Gastrocnemius medialis (tissue), 4 donors: ENCODE measurements at regions not wholly inside any gene's neighbourhood (a gene's known extent, or its start where the extent isn't known, plus 50 kb on each side); places are given as distances from the start of the nearest gene placed in this dataset.

Experiments
- ATAC-seq, 2 donors: fragments of 150-250 bp; one replicate each; pipeline ENCODE4 v1.9.1; 2016
- DNase-seq, 2 donors: peaks; one replicate each; pipeline ENCODE4 v3.0.0-alpha.2; 2019
- H3K27ac ChIP-seq, 4 donors: fragments of 200-600 bp; sonication (generic); 1 replicate in 1 of 4; 2 replicates in 3 of 4; pipeline ENCODE4 v1.5.1; 2016 to 2018; ENCODE audit warnings: mild to moderate bottlenecking in 2 of 4, moderate library complexity in 1 of 4
- H3K27me3 ChIP-seq, 3 donors: fragments of 200-600 bp; sonication (generic) in 2 of 3; 1 replicate in 1 of 3; 2 replicates in 2 of 3; pipeline versions ENCODE4 v1.5.1 to v1.6.0; 2016 to 2019; ENCODE audit warnings: mild to moderate bottlenecking in 1 of 3, moderate library complexity in 1 of 3
- H3K36me3 ChIP-seq, 2 donors: fragments of 200-600 bp; sonication (generic) in 1 of 2; one replicate each; pipeline ENCODE4 v1.5.1; 2017 to 2018
- H3K4me1 ChIP-seq, 2 donors: fragments of 200-600 bp; sonication (generic) in 1 of 2; one replicate each; pipeline ENCODE4 v1.5.1; 2016 to 2017; ENCODE audit warnings: mild to moderate bottlenecking in 2 of 2
- H3K4me3 ChIP-seq, 4 donors: fragments of 200-600 bp; sonication (generic) in 3 of 4; 1 replicate in 1 of 4; 2 replicates in 3 of 4; pipeline ENCODE4 v1.5.1; 2016 to 2019; ENCODE audit warnings: mild to moderate bottlenecking in 2 of 4
- H3K9me3 ChIP-seq, 3 donors: fragments of 200-600 bp; sonication (generic) in 2 of 3; 1 replicate in 1 of 3; 2 replicates in 2 of 3; pipeline ENCODE4 v1.5.1; 2016 to 2019
- CTCF ChIP-seq, 5 experiments: fragments of 450-650 bp in 3 of 5; fragments of 200-600 bp in 2 of 5; sonication (generic) in 2 of 5; IDR thresholded peaks in 4 of 5; conservative IDR thresholded peaks in 1 of 5; 1 replicate in 4 of 5; 2 replicates in 1 of 5; pipeline ENCODE4 v1.5.1; 2016 to 2019; ENCODE audit warnings: antibody characterized with exemption in 5 of 5, mild to moderate bottlenecking in 3 of 5, moderate library complexity in 3 of 5
- POLR2A ChIP-seq, 2 donors: fragments of 450-650 bp; IDR thresholded peaks; one replicate each; pipeline ENCODE4 v1.6.1; 2017; ENCODE audit warnings: antibody characterized with exemption in 2 of 2, mild to moderate bottlenecking in 2 of 2, moderate library complexity in 2 of 2
- in situ Hi-C, 4 donors: fragments of 200-750 bp; cut with MboI; loops; one replicate each; pipeline versions ENCODE4 v1.15.0 to v1.8.0; 2017; ENCODE audit warnings: low sequenced_read_pairs in 4 of 4
- intact Hi-C: fragments of 100-400 bp; cut with DNase I; formaldehyde crosslinking; loops from one replicate; pipeline ENCODE4 v1.15.1; 2023; ENCODE audit warnings: low total_unique reads

- TF ChIP-seq POLR2A (IDR thresholded peaks at IDR 0.05): no peak
- no peak for TF ChIP-seq CTCF (IDR thresholded peaks at IDR 0.05 in 4 of 5, conservative IDR thresholded peaks at IDR 0.05 in 1 of 5)
- no peak overlapping the region for H3K27ac ChIP-seq
- in situ Hi-C loops (no loop called here), intact Hi-C loops (no loop called here)
- no peaks in the 10 kb centered on the region for H3K9me3 ChIP-seq
- ATAC-seq: no peak
- no peaks in the 10 kb centered on the region for H3K4me1 ChIP-seq
- H3K4me3 ChIP-seq: no peak overlapping the region
- peaks cover 0 to 10% (median 4%) of the 10 kb centered on the region in 3 donors for H3K27me3 ChIP-seq
- no peaks in the 10 kb centered on the region for H3K36me3 ChIP-seq
- no peak for DNase-seq
Observed at GRCh38 chr17:73722165-73722564, 77.9 kb upstream of the SDK2 start.

GRCh38 chr17:73723317-73723716 lies 79.1 kb upstream of the SDK2 start:
- Histone ChIP-seq H3K27ac (no peak overlapping the region), H3K4me3 (no peak overlapping the region), H3K9me3 (no peaks in the 10 kb centered on the region), H3K4me1 (no peaks in the 10 kb centered on the region), H3K36me3 (no peaks in the 10 kb centered on the region), H3K27me3 (peaks cover 0 to 7% (median 4%) of the 10 kb centered on the region in 3 donors)
- in situ Hi-C loops (no loop called here), intact Hi-C loops (no loop called here)
- TF ChIP-seq POLR2A (IDR thresholded peaks at IDR 0.05) (no peak), CTCF (IDR thresholded peaks at IDR 0.05 in 4 of 5, conservative IDR thresholded peaks at IDR 0.05 in 1 of 5) (no peak)
- DNase-seq (no peak), ATAC-seq (no peak)

DNA sequence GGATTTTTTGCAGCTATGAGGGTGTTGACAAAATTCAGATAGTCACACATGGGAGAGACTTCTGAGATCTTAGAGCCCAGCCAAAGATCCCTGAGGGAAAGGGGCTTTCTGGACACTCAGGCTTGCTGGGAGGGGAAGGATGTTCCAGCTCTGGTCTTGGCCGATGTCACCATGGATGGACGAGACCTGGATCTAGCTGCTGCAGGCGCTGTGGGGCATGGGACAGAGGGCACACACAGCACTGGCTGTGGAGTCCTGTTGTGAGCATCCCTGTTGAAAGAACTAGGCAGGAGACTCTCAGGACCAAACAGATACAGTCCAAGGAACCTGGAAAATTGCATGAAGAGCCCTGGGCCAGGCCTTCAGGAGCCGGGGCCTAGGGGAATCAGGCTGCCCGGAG lies 80.1 kb upstream of the SDK2 start:
- Histone ChIP-seq H3K9me3 (no peaks in the 10 kb centered on the region), H3K4me3 (no peak overlapping the region), H3K4me1 (no peaks in the 10 kb centered on the region), H3K27ac (no peak overlapping the region), H3K36me3 (no peaks in the 10 kb centered on the region), H3K27me3 (peaks cover 3 to 7% (median 4%) of the 10 kb centered on the region in 3 donors)
- intact Hi-C loops: no loop called here
- no peak for ATAC-seq
- no peak for DNase-seq
- TF ChIP-seq POLR2A (IDR thresholded peaks at IDR 0.05): no peak
- no peak for TF ChIP-seq CTCF (IDR thresholded peaks at IDR 0.05 in 4 of 5, conservative IDR thresholded peaks at IDR 0.05 in 1 of 5)
- in situ Hi-C loops: no loop called here

DNA sequence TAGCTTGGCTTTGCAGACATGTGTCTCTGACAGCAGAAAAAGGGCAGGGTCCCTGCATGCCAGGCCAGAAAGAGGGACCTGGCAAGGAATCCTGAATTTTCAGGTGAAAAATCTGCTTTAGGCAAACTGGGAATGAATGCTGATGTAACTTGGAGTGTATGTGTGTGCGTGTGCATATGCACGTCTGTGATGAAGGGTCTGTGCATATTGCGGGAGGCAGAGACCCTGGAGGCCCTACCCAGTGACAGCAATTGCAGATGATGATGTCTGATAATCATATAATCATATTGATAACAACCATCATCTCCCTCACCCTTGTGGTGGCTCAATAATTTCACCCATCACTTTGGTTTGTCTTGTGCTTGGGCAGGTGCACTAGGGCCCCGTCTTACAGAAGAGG lies 80.7 kb upstream of the SDK2 start:
- intact Hi-C loops (no loop called here), in situ Hi-C loops (no loop called here)
- Histone ChIP-seq H3K9me3 (no peaks in the 10 kb centered on the region), H3K4me3 (no peak overlapping the region), H3K27me3 (peaks cover 0 to 3% (median 3%) of the 10 kb centered on the region in 3 donors), H3K4me1 (no peaks in the 10 kb centered on the region), H3K36me3 (no peaks in the 10 kb centered on the region), H3K27ac (no peak overlapping the region)
- DNase-seq (no peak), ATAC-seq (no peak)
- TF ChIP-seq POLR2A (IDR thresholded peaks at IDR 0.05) (no peak), CTCF (IDR thresholded peaks at IDR 0.05 in 4 of 5, conservative IDR thresholded peaks at IDR 0.05 in 1 of 5) (no peak)

DNA sequence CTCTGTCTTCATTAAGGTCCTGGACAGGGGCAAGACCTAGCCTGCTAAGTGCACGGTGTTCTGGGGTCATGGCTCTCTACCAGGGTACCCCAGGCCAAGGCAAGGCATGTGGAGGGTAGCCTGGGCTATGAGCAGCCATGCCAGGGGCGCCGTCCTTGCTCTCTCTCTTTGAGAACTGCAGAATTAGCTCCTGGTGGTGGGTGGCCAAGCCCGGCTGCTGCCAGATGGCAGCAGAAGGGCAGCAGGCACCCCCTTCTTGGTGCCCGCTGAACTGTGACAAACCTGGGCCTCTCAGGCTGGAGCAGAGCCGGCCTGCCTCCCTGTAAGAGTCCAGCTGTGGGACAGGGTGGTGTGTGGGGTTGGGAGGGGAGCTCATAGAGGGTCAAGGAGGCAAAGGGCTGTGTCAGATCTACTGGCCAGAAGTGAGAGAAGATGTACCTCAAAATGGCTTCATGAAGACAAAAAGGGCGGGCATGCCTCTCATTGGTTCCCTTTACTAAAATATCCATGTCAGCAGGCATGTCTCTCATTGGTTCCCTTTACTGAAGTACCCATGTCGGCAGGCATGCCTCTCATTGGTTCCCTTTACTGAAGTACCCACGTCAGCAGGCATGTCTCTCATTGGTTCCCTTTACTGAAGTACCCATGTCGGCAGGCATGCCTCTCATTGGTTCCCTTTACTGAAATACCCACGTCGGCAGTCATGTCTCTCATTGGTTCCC lies 81.7 kb upstream of the SDK2 start:
- no peak overlapping the region for H3K4me3 ChIP-seq
- no peaks in the 10 kb centered on the region for H3K9me3 ChIP-seq
- peaks cover 0 to 3% (median 0%) of the 10 kb centered on the region in 3 donors for H3K27me3 ChIP-seq
- no peaks in the 10 kb centered on the region for H3K36me3 ChIP-seq
- DNase-seq: no peak
- no peak overlapping the region for H3K27ac ChIP-seq
- no peaks in the 10 kb centered on the region for H3K4me1 ChIP-seq
- intact Hi-C loops: no loop called here
- no peak for TF ChIP-seq POLR2A (IDR thresholded peaks at IDR 0.05)
- no peak for TF ChIP-seq CTCF (IDR thresholded peaks at IDR 0.05 in 4 of 5, conservative IDR thresholded peaks at IDR 0.05 in 1 of 5)
- in situ Hi-C loops: no loop called here
- no peak for ATAC-seq
